KMS-11 (cell line): ENCODE measurements at regions not wholly inside any gene's neighbourhood (a gene's known extent, or its start where the extent isn't known, plus 50 kb on each side); places are given as distances from the start of the nearest gene placed in this dataset.

ENCODE experiments used
- H2AFZ ChIP-seq: fragments of 200-600 bp; sonication (generic); 2 replicates; pipeline ENCODE4 v1.6.1; 2016; ENCODE audit warnings: antibody characterized with exemption, mixed run types, low read depth
- H3K27ac ChIP-seq: fragments of 200-600 bp; sonication (generic); 2 replicates; pipeline ENCODE4 v1.6.1; 2016; ENCODE audit warnings: mild to moderate bottlenecking, mixed run types
- H3K27me3 ChIP-seq: fragments of 200-600 bp; sonication (generic); 2 replicates; pipeline ENCODE4 v1.6.1; 2017; ENCODE audit warnings: mild to moderate bottlenecking, low read depth, mixed run types, moderate library complexity; ENCODE audit not compliant: insufficient read depth
- H3K36me3 ChIP-seq: fragments of 200-600 bp; sonication (generic); 2 replicates; pipeline ENCODE4 v1.6.1; 2017; ENCODE audit warnings: mild to moderate bottlenecking, mixed run types; ENCODE audit not compliant: insufficient read depth
- H3K4me1 ChIP-seq: fragments of 200-600 bp; sonication (generic); 2 replicates; pipeline ENCODE4 v1.6.1; 2016; ENCODE audit warnings: mild to moderate bottlenecking, low read depth, mixed run types; ENCODE audit not compliant: poor library complexity, severe bottlenecking
- H3K4me2 ChIP-seq: fragments of 200-600 bp; sonication (generic); 2 replicates; pipeline ENCODE4 v1.7.0; 2016; ENCODE audit warnings: mild to moderate bottlenecking, mixed run types
- H3K4me3 ChIP-seq: fragments of 200-600 bp; sonication (generic); IDR thresholded peaks from 2 replicates; pipeline ENCODE4 v1.6.1; 2017; ENCODE audit warnings: low read depth, low read length, mixed read lengths; ENCODE audit not compliant: insufficient read depth
- H3K79me2 ChIP-seq: fragments of 200-600 bp; sonication (generic); 2 replicates; pipeline ENCODE4 v1.6.1; 2016; ENCODE audit warnings: low read depth, mixed run types; ENCODE audit not compliant: insufficient read depth
- H3K9ac ChIP-seq: fragments of 200-600 bp; sonication (generic); 2 replicates; pipeline ENCODE4 v1.6.1; 2016; ENCODE audit warnings: mild to moderate bottlenecking, mixed run types
- H4K20me1 ChIP-seq: fragments of 200-600 bp; sonication (generic); 2 replicates; pipeline ENCODE4 v1.6.1; 2016; ENCODE audit warnings: mild to moderate bottlenecking, mixed run types; ENCODE audit not compliant: insufficient read depth
- CTCF ChIP-seq: fragments of 200-600 bp; sonication (generic); conservative IDR thresholded peaks from 2 replicates; pipeline ENCODE4 v1.6.1; 2017; ENCODE audit warnings: low read depth, mild to moderate bottlenecking, antibody characterized with exemption, low read length, moderate library complexity, mixed read lengths

GRCh38 chr18:51998711-51999110, 341.3 kb upstream of the DCC start:
- no peak overlapping the region for H3K9ac ChIP-seq
- no peak overlapping the region for H3K27ac ChIP-seq
- H4K20me1 ChIP-seq, result no peaks in the 10 kb centered on the region
- H2AFZ ChIP-seq, result no peak overlapping the region
- no peaks in the 10 kb centered on the region for H3K27me3 ChIP-seq
- TF ChIP-seq CTCF, result no peak
- H3K4me2 ChIP-seq, result no peak overlapping the region
- no peaks in the 10 kb centered on the region for H3K79me2 ChIP-seq
- no peaks in the 10 kb centered on the region for H3K4me1 ChIP-seq
- no peak overlapping the region for H3K4me3 ChIP-seq
- H3K36me3 ChIP-seq, result no peaks in the 10 kb centered on the region

GRCh38 chr18:51999351-51999750, 340.6 kb upstream of the DCC start:
- H3K9ac ChIP-seq, result no peak overlapping the region
- H3K4me3 ChIP-seq, result no peak overlapping the region
- no peak overlapping the region for H2AFZ ChIP-seq
- no peaks in the 10 kb centered on the region for H4K20me1 ChIP-seq
- H3K36me3 ChIP-seq, result no peaks in the 10 kb centered on the region
- H3K4me2 ChIP-seq, result no peak overlapping the region
- no peak for TF ChIP-seq CTCF
- no peak overlapping the region for H3K27ac ChIP-seq
- H3K79me2 ChIP-seq, result no peaks in the 10 kb centered on the region
- H3K27me3 ChIP-seq, result no peaks in the 10 kb centered on the region
- H3K4me1 ChIP-seq, result no peaks in the 10 kb centered on the region

GRCh38 chr18:52000435-52000834, 339.6 kb upstream of the DCC start:
- no peaks in the 10 kb centered on the region for H4K20me1 ChIP-seq
- no peaks in the 10 kb centered on the region for H3K36me3 ChIP-seq
- H2AFZ ChIP-seq, result no peak overlapping the region
- no peaks in the 10 kb centered on the region for H3K27me3 ChIP-seq
- H3K27ac ChIP-seq, result no peak overlapping the region
- no peak overlapping the region for H3K4me2 ChIP-seq
- no peak for TF ChIP-seq CTCF
- H3K4me3 ChIP-seq, result no peak overlapping the region
- H3K9ac ChIP-seq, result no peak overlapping the region
- H3K79me2 ChIP-seq, result no peaks in the 10 kb centered on the region
- no peaks in the 10 kb centered on the region for H3K4me1 ChIP-seq

GRCh38 chr18:52001106-52001505, 338.9 kb upstream of the DCC start:
- Histone ChIP-seq H3K36me3 (no peaks in the 10 kb centered on the region), H3K9ac (no peak overlapping the region), H3K4me3 (no peak overlapping the region), H2AFZ (no peak overlapping the region), H3K27me3 (no peaks in the 10 kb centered on the region), H3K79me2 (no peaks in the 10 kb centered on the region), H4K20me1 (no peaks in the 10 kb centered on the region), H3K4me1 (no peaks in the 10 kb centered on the region), H3K4me2 (no peak overlapping the region), H3K27ac (no peak overlapping the region)
- no peak for TF ChIP-seq CTCF

GRCh38 chr18:52002600-52002999, 337.4 kb upstream of the DCC start:
- no peaks in the 10 kb centered on the region for H3K79me2 ChIP-seq

More at GRCh38 chr18:52002600-52002999, 337.4 kb upstream of the DCC start:
- H3K27ac ChIP-seq, result no peak overlapping the region
- no peak overlapping the region for H2AFZ ChIP-seq
- H3K4me3 ChIP-seq, result no peak overlapping the region
- H3K4me1 ChIP-seq, result no peaks in the 10 kb centered on the region
- H3K4me2 ChIP-seq, result no peak overlapping the region
- TF ChIP-seq CTCF, result no peak
- H4K20me1 ChIP-seq, result no peaks in the 10 kb centered on the region
- no peaks in the 10 kb centered on the region for H3K36me3 ChIP-seq
- H3K9ac ChIP-seq, result no peak overlapping the region
- no peaks in the 10 kb centered on the region for H3K27me3 ChIP-seq
